BLaER1 (cell line): ENCODE measurements at regions not wholly inside any gene's neighbourhood (a gene's known extent, or its start where the extent isn't known, plus 50 kb on each side); places are given as distances from the start of the nearest gene placed in this dataset.

Experiments used
- H3K27ac ChIP-seq: shearing (Covaris generic); formaldehyde crosslinking; 2 replicates; pipeline ENCODE4 v1.8.1; 2022
- H3K27me3 ChIP-seq: shearing (Covaris generic); formaldehyde crosslinking; 2 replicates; pipeline ENCODE4 v1.8.1; 2022
- H3K36me3 ChIP-seq: shearing (Covaris generic); formaldehyde crosslinking; 2 replicates; pipeline ENCODE4 v1.8.1; 2022
- H3K4me1 ChIP-seq: shearing (Covaris generic); formaldehyde crosslinking; 2 replicates; pipeline ENCODE4 v1.8.1; 2022
- H3K4me2 ChIP-seq: shearing (Covaris generic); formaldehyde crosslinking; 2 replicates; pipeline ENCODE4 v1.8.1; 2022
- H3K4me3 ChIP-seq: shearing (Covaris generic); formaldehyde crosslinking; 2 replicates; pipeline ENCODE4 v1.8.1; 2022
- H3K9ac ChIP-seq: shearing (Covaris generic); formaldehyde crosslinking; 2 replicates; pipeline ENCODE4 v1.8.1; 2022
- H3K9me3 ChIP-seq: shearing (Covaris generic); formaldehyde crosslinking; 2 replicates; pipeline ENCODE4 v1.8.1; 2022
- H4K20me1 ChIP-seq: shearing (Covaris generic); formaldehyde crosslinking; 2 replicates; pipeline ENCODE4 v1.8.1; 2022
- Cebpa-rat ChIP-seq: shearing (Covaris generic); IDR thresholded peaks from 2 replicates; pipeline ENCODE4 v1.8.1; 2022

DNA sequence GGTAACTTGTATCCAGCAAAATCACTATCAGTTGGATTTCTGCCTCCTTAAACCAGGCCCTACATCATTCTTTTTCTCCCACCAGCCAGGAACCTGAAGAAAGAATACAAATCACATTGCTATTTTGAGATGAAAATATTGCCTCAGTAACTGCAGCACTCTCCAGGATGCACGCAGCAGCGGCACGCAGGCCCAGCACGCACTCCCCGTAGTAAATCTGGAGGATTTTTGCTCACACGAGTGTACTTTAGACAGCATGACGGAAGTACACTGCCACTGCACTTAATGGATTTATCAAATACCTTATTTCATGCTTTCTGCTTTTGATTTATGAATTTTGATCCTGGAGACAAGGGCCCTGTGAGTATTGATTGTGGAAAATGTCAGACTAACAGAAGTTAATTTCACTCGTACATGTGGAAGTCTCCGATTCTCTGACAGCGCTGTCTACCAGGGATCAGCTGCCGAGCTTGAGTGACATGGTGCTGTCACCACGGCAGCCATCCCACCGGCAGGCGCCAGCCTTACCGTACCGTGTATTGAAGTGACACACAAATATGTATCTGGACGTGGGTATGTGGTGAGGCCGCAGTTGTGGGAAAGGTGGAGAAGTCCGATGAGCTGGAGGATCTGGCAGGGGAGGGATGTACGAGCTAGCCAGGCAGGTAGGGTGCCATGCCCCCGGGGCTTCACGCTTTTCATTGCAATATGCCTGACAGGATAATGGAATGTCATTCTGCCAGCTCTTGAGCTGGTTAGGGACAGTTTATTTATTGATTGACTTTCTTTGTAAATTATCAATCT is 863.7 kb downstream of the GALR1 start:
- no peak for TF ChIP-seq Cebpa-rat
- Histone ChIP-seq H3K36me3 (no peaks in the 10 kb centered on the region), H3K9ac (no peak overlapping the region), H3K27ac (no peak overlapping the region), H3K4me3 (no peak overlapping the region), H3K4me1 (no peaks in the 10 kb centered on the region), H4K20me1 (no peaks in the 10 kb centered on the region), H3K4me2 (no peak overlapping the region), H3K9me3 (no peaks in the 10 kb centered on the region), H3K27me3 (no peaks in the 10 kb centered on the region)

- no peak overlapping the region for H3K9ac ChIP-seq
- no peak for TF ChIP-seq Cebpa-rat
These were observed 864.2 kb downstream of the GALR1 start for GRCh38 chr18:78113940-78114251.

GRCh38 chr18:78115896-78116561 is 863.6 kb upstream of the SALL3 start:
- TF ChIP-seq Cebpa-rat = no peak
- peaks cover 6% of the 10 kb centered on the region; the same call in 1 of the 2 replicates for H3K9me3 ChIP-seq

More at GRCh38 chr18:78113940-78114251, 864.2 kb downstream of the GALR1 start:
- H3K36me3 ChIP-seq = no peaks in the 10 kb centered on the region
- H3K4me3 ChIP-seq = no peak overlapping the region
- no peaks in the 10 kb centered on the region for H3K4me1 ChIP-seq
- no peak overlapping the region for H3K27ac ChIP-seq
- H3K4me2 ChIP-seq = no peak overlapping the region
- no peaks in the 10 kb centered on the region for H4K20me1 ChIP-seq
- no peaks in the 10 kb centered on the region for H3K9me3 ChIP-seq
- H3K27me3 ChIP-seq = no peaks in the 10 kb centered on the region

DNA sequence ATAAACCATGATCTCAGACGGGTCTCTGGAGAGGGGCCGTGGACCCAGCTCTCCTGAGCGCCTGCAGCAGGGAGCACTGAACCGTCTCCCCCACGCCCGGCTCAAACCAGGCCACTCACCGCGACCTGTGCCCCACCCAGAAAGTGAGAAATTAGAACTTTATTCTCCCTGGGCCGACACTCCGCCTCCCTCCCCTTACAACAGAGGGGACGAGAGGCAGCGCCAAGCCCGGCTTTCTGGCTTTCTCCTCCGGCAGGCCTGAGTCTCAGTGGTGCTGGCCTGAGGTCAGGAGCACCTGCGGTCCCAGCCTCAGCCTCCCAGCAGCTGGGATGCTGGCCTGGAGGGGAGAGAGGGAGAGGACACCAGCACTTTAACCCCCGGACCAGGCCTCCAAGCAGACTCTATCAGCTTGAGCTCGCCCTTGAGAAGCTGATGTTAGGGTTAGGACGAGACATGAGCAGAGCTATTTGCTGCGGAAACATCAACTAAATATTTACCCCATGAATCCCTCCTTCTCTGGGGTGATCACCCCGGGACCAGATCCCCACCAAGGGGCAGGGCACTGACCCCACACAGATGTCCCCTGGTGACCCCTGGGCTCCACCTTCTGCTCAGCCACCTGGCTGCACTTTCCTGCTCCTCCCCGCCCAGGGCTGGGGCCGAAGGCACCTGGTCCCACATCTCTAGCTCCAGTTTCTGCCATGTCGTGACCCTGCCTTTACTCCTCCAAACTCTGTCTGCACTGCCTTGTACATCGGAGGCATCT is 856.3 kb upstream of the SALL3 start:
- Histone ChIP-seq H3K36me3 (no peaks in the 10 kb centered on the region), H3K4me1 (no peaks in the 10 kb centered on the region), H3K9me3 (peaks cover 6% of the 10 kb centered on the region; the same call in 1 of the 2 replicates), H3K9ac (no peak overlapping the region), H3K27me3 (no peaks in the 10 kb centered on the region), H4K20me1 (no peaks in the 10 kb centered on the region), H3K4me3 (no peak overlapping the region), H3K4me2 (no peak overlapping the region), H3K27ac (no peak overlapping the region)
- TF ChIP-seq Cebpa-rat = no peak

More at GRCh38 chr18:78115896-78116561, 863.6 kb upstream of the SALL3 start:
- H3K4me1 ChIP-seq = no peaks in the 10 kb centered on the region
- H3K4me3 ChIP-seq = no peak overlapping the region
- no peak overlapping the region for H3K4me2 ChIP-seq
- H4K20me1 ChIP-seq = no peaks in the 10 kb centered on the region
- no peak overlapping the region for H3K27ac ChIP-seq
- H3K27me3 ChIP-seq = no peaks in the 10 kb centered on the region
- no peak overlapping the region for H3K9ac ChIP-seq
- H3K36me3 ChIP-seq = no peaks in the 10 kb centered on the region

DNA sequence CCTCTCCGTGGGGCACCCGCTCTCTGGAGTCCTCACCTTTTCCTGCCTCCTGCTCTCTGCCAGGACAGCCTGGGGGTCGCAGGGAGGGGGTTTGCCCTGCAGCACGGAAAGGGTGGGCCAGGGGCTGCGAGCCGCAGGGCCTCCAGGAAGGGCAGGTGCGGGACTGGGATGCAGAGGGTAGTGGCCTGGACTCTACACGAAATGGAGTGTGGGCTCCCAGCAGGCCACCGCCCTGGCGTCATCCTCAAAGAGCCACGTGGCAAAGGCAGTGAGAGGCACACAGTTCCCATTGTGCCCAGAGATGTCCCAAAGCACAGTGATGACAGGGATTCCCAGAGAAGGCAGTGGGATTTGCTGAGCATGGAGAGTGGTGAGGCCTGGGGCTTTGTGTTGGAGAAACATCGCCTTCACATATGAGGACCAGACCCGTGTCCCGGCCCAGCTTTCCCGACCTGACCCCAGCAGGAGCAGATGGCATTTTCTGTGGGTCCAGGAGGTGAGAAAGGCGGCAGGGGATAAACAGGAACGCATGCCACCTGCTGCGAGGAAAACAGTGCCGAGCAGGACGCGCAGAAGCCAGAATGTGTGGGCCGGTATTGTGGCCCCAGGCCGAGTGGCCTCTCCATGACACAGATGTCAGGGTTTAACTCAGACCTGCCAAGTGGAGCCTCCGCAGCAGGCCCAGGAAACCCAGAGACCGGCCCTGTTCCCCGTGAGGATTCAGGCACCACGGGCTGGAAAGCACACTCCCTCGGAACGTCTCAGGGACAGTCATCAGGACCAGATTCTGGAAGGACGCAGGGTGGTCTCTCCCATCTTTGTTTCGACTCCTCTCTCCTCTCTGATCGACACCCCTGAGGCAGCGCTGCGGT is 855.5 kb upstream of the SALL3 start:
- Histone ChIP-seq H3K4me2 (no peak overlapping the region), H3K9ac (no peak overlapping the region), H3K4me3 (no peak overlapping the region), H3K9me3 (peaks cover 4% of the 10 kb centered on the region; the same call in 1 of the 2 replicates), H3K27me3 (no peaks in the 10 kb centered on the region), H3K36me3 (no peaks in the 10 kb centered on the region), H3K27ac (no peak overlapping the region), H3K4me1 (peaks cover 1% of the 10 kb centered on the region), H4K20me1 (no peaks in the 10 kb centered on the region)
- TF ChIP-seq Cebpa-rat = no peak

- H3K9me3 ChIP-seq = no peaks in the 10 kb centered on the region
- H3K4me3 ChIP-seq = no peak overlapping the region
- no peak overlapping the region for H3K27ac ChIP-seq
- no peaks in the 10 kb centered on the region for H3K36me3 ChIP-seq
- H3K4me1 ChIP-seq = peaks cover 13% of the 10 kb centered on the region
- no peak for TF ChIP-seq Cebpa-rat
- no peak overlapping the region for H3K9ac ChIP-seq
- H3K27me3 ChIP-seq = no peaks in the 10 kb centered on the region
- H3K4me2 ChIP-seq = no peak overlapping the region
- no peaks in the 10 kb centered on the region for H4K20me1 ChIP-seq
These were observed 854.3 kb upstream of the SALL3 start for GRCh38 chr18:78125206-78125896.

DNA sequence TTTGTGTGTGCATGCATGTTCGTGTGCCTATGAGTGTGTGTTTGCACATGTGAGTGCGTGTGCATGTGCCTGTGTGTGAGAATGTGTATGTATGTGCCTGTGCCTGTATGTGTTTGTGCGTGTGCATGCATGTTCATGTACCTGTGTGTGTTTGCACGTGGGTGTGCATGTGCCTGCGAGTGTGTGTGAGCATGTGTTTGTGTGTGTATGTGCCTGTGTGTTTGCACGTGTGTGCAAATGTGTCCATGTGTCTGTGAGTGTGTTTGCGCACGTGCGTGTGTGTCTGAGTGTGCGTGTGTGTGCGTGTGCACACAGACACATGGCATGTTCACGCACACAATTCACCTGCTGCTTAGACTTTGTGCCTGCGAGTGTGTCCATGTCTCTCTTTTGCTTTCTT is 853.5 kb upstream of the SALL3 start:
- no peak overlapping the region for H3K4me2 ChIP-seq
- H3K4me3 ChIP-seq = no peak overlapping the region
- no peaks in the 10 kb centered on the region for H3K36me3 ChIP-seq
- no peak overlapping the region for H3K27ac ChIP-seq
- no peaks in the 10 kb centered on the region for H3K9me3 ChIP-seq
- no peaks in the 10 kb centered on the region for H3K27me3 ChIP-seq
- peaks cover 19% of the 10 kb centered on the region for H3K4me1 ChIP-seq
- no peaks in the 10 kb centered on the region for H4K20me1 ChIP-seq
- no peak overlapping the region for H3K9ac ChIP-seq
- TF ChIP-seq Cebpa-rat = no peak

- Histone ChIP-seq H3K4me2 (no peak overlapping the region), H3K4me1 (peaks cover 19% of the 10 kb centered on the region), H3K27me3 (no peaks in the 10 kb centered on the region), H4K20me1 (no peaks in the 10 kb centered on the region), H3K4me3 (no peak overlapping the region), H3K27ac (no peak overlapping the region), H3K9ac (no peak overlapping the region), H3K36me3 (no peaks in the 10 kb centered on the region), H3K9me3 (no peaks in the 10 kb centered on the region)
- TF ChIP-seq Cebpa-rat = no peak
These were observed 853.1 kb upstream of the SALL3 start for GRCh38 chr18:78126536-78126935.

- no peaks in the 10 kb centered on the region for H3K9me3 ChIP-seq
- H4K20me1 ChIP-seq = no peaks in the 10 kb centered on the region
- H3K36me3 ChIP-seq = no peaks in the 10 kb centered on the region
- H3K27ac ChIP-seq = no peak overlapping the region
- H3K4me2 ChIP-seq = no peak overlapping the region
- H3K4me1 ChIP-seq = peaks cover 19% of the 10 kb centered on the region
- no peaks in the 10 kb centered on the region for H3K27me3 ChIP-seq
- no peak for TF ChIP-seq Cebpa-rat
- H3K9ac ChIP-seq = no peak overlapping the region
- no peak overlapping the region for H3K4me3 ChIP-seq
These were observed 852.6 kb upstream of the SALL3 start for GRCh38 chr18:78127041-78127440.
